Trophoblast cell (in vitro differentiated cells and primary cell): ENCODE measurements at regions not wholly inside any gene's neighbourhood (a gene's known extent, or its start where the extent isn't known, plus 50 kb on each side); places are given as distances from the start of the nearest gene placed in this dataset.

Source experiments
- DNase-seq, 2 donors: peaks; one replicate each; pipeline ENCODE4 v3.0.0-alpha.2; 2016
- H2AFZ ChIP-seq: 2 replicates; pipeline ENCODE4 v1.6.1; 2013; ENCODE audit warnings: low read length, moderate library complexity, mild to moderate bottlenecking; ENCODE audit not compliant: insufficient read depth, poor library complexity
- H2AK5ac ChIP-seq: 2 replicates; pipeline ENCODE4 v1.6.1; 2013; ENCODE audit warnings: mild to moderate bottlenecking, low read length
- H2BK120ac ChIP-seq: 2 replicates; pipeline ENCODE4 v1.6.1; 2013; ENCODE audit warnings: low read length, mild to moderate bottlenecking, moderate library complexity; ENCODE audit not compliant: insufficient read depth, poor library complexity
- H2BK12ac ChIP-seq: 2 replicates; pipeline ENCODE4 v1.6.1; 2013; ENCODE audit warnings: mild to moderate bottlenecking, low read length, moderate library complexity
- H2BK5ac ChIP-seq: 2 replicates; pipeline ENCODE4 v1.6.1; 2013; ENCODE audit warnings: low read length, low read depth, moderate library complexity, mild to moderate bottlenecking; ENCODE audit not compliant: poor library complexity
- H3K14ac ChIP-seq: 2 replicates; pipeline ENCODE4 v1.6.1; 2013; ENCODE audit warnings: mild to moderate bottlenecking, low read length
- H3K18ac ChIP-seq: 2 replicates; pipeline ENCODE4 v1.6.1; 2013; ENCODE audit warnings: mild to moderate bottlenecking, low read length
- H3K23ac ChIP-seq: 2 replicates; pipeline ENCODE4 v1.6.1; 2013; ENCODE audit warnings: low read length
- H3K27ac ChIP-seq: 2 replicates; pipeline ENCODE4 v1.5.1; 2013; ENCODE audit warnings: low read depth, mild to moderate bottlenecking, inconsistent platforms, low read length, moderate library complexity
- H3K27me3 ChIP-seq: 2 replicates; pipeline ENCODE4 v1.6.1; 2013; ENCODE audit warnings: inconsistent platforms, mild to moderate bottlenecking, low read length, moderate library complexity; ENCODE audit not compliant: insufficient read depth
- H3K36me3 ChIP-seq, 2 experiments: 1 replicate in 1 of 2; 2 replicates in 1 of 2; pipeline ENCODE4 v1.6.1; 2013; ENCODE audit warnings: low read length in 2 of 2, mild to moderate bottlenecking in 2 of 2, moderate library complexity in 1 of 2; ENCODE audit not compliant: insufficient read depth in 2 of 2, control insufficient read depth in 1 of 2
- H3K4ac ChIP-seq: 2 replicates; pipeline ENCODE4 v1.6.1; 2013; ENCODE audit warnings: low read depth, mild to moderate bottlenecking, low read length, moderate library complexity
- H3K4me1 ChIP-seq, 2 experiments: 1 replicate in 1 of 2; 2 replicates in 1 of 2; pipeline ENCODE4 v1.6.1; 2013; ENCODE audit warnings: low read length in 2 of 2, mild to moderate bottlenecking in 2 of 2, moderate library complexity in 1 of 2; ENCODE audit not compliant: insufficient read depth in 2 of 2, control insufficient read depth in 1 of 2
- H3K4me2 ChIP-seq: 2 replicates; pipeline ENCODE4 v1.6.1; 2013; ENCODE audit warnings: inconsistent platforms, mild to moderate bottlenecking, low read length, moderate library complexity
- H3K4me3 ChIP-seq: 2 replicates; pipeline ENCODE4 v1.5.1; 2013; ENCODE audit warnings: mild to moderate bottlenecking, low read depth, low read length, inconsistent platforms
- H3K79me1 ChIP-seq: one replicate; pipeline ENCODE4 v1.6.1; 2013; ENCODE audit warnings: low read length
- H3K79me2 ChIP-seq: 2 replicates; pipeline ENCODE4 v1.6.1; 2013; ENCODE audit warnings: low read length, mild to moderate bottlenecking; ENCODE audit not compliant: control insufficient read depth, insufficient read depth, poor library complexity
- H3K9ac ChIP-seq: 2 replicates; pipeline ENCODE4 v1.6.1; 2013; ENCODE audit warnings: mild to moderate bottlenecking, low read length
- H3K9me3 ChIP-seq: 2 replicates; pipeline ENCODE4 v1.6.1; 2013; ENCODE audit warnings: low read depth, mild to moderate bottlenecking, control low read depth, inconsistent platforms, low read length; ENCODE audit not compliant: insufficient read depth
- H4K12ac ChIP-seq: 2 replicates; pipeline ENCODE4 v1.6.1; 2013; ENCODE audit warnings: low read depth, mild to moderate bottlenecking, low read length, moderate library complexity
- H4K8ac ChIP-seq: 2 replicates; pipeline ENCODE4 v1.6.1; 2013; ENCODE audit warnings: low read depth, mild to moderate bottlenecking, low read length, moderate library complexity
- H4K91ac ChIP-seq: one replicate; pipeline ENCODE4 v1.6.1; 2013; ENCODE audit warnings: low read depth, mild to moderate bottlenecking, low read length, moderate library complexity
- WGBS: extraction: QIAGEN DNeasy Blood & Tissue Kit; methylation state at CpG from one replicate; pipeline ENCODE4 v1.1.7; 2013; ENCODE audit warnings: missing lambda C conversion rate; ENCODE audit not compliant: insufficient read length, insufficient coverage; ENCODE audit errors: extremely low coverage; 5-methylcytosine and 5-hydroxymethylcytosine counted together

DNA sequence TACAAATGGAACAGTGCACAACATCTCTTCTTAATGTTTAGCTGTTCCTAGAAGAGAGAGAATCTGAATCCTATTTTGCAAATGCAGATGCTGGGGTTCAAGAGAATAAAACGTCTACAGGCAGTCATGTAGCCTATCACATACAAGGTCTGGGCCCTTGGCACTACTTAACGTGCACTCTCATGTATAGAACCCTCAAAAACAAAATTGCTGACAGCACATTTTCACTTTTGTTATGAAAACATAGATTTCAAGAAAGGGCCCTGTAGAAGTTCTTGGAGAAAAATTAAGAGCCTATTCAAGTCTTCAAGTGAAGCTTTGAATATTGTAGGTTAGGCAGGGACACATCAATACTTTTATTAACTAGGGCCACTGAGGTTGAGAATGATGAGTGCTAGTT, 504.3 kb upstream of the FAM98A start:
- no peak for DNase-seq
- Histone ChIP-seq H3K4me1 (no peaks in the 10 kb centered on the region), H4K12ac (no peak overlapping the region), H3K79me2 (no peaks in the 10 kb centered on the region), H3K9me3 (no peaks in the 10 kb centered on the region), H3K4me3 (no peak overlapping the region), H4K8ac (no peak overlapping the region), H3K4ac (no peak overlapping the region), H3K27me3 (no peaks in the 10 kb centered on the region), H3K36me3 (no peaks in the 10 kb centered on the region), H4K91ac (no peak overlapping the region), H3K14ac (no peak overlapping the region), H2BK120ac (no peak overlapping the region), H2AK5ac (no peak overlapping the region), H2BK5ac (no peak overlapping the region), H3K4me2 (no peak overlapping the region), H3K23ac (no peak overlapping the region), H2BK12ac (no peak overlapping the region), H3K18ac (no peak overlapping the region), H2AFZ (no peak overlapping the region), H3K9ac (no peak overlapping the region), H3K79me1 (no peaks in the 10 kb centered on the region), H3K27ac (no peak overlapping the region)
- WGBS, result no CpG with 5 or more reads among the region's 2 CpGs

DNA sequence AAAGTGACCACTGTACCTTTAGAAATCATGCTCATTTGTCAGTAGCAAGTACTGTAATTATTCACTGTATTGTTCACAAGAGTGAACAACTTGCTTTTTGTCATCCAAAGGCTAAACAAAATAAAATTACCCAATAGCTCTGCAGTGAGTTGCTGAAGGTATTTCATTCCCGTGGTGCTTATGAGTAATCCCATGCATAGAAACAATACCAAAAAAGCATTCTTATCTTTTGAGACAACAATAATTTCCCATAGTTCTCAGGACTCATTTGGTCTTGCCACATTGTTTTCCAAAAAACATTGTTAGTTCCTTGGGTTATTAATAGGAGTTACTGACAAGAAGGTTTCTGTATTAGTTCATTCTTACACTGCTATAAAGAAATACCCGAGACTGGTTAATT, 503.2 kb upstream of the FAM98A start:
- no peak overlapping the region for H4K12ac ChIP-seq
- no peak overlapping the region for H3K9ac ChIP-seq
- H3K79me1 ChIP-seq, result no peaks in the 10 kb centered on the region
- no peak overlapping the region for H2AK5ac ChIP-seq
- no peak overlapping the region for H3K4me3 ChIP-seq
- no peak overlapping the region for H2BK5ac ChIP-seq
- H3K23ac ChIP-seq, result no peak overlapping the region
- H3K4ac ChIP-seq, result no peak overlapping the region
- no peak overlapping the region for H4K91ac ChIP-seq
- H3K27me3 ChIP-seq, result no peaks in the 10 kb centered on the region
- no peak overlapping the region for H3K14ac ChIP-seq
- no CpG with 5 or more reads among the region's 2 CpGs for WGBS
- H3K36me3 ChIP-seq, result no peaks in the 10 kb centered on the region
- no peak overlapping the region for H3K27ac ChIP-seq
- DNase-seq, result peak in 1 of 2 donors; percentile 8
- no peak overlapping the region for H3K18ac ChIP-seq
- no peak overlapping the region for H2BK120ac ChIP-seq
- H2AFZ ChIP-seq, result no peak overlapping the region
- H3K79me2 ChIP-seq, result no peaks in the 10 kb centered on the region
- H3K9me3 ChIP-seq, result no peaks in the 10 kb centered on the region
- H3K4me1 ChIP-seq, result no peaks in the 10 kb centered on the region
- H3K4me2 ChIP-seq, result no peak overlapping the region
- no peak overlapping the region for H2BK12ac ChIP-seq
- H4K8ac ChIP-seq, result no peak overlapping the region

DNA sequence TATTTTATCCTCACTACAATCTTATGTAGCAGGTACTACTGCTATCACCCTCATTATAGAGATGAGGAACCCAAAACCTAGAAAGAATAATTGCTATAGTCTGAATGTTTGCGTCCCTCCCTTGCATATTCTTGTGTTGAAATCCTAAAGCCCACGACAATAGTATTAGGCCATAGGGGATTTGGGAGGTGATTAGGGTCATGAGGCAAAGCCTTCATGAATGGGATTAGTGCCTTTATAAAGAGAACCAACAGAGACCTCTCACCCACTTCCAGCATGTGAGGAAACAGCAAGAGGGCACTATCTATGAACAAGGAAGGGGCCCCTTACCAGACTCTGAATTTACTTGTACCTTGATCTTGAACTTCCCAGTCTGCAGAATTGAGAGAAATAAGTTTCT, 500.3 kb upstream of the FAM98A start:
- Histone ChIP-seq H4K12ac (no peak overlapping the region), H2AFZ (no peak overlapping the region), H3K36me3 (no peaks in the 10 kb centered on the region), H3K4me3 (no peak overlapping the region), H3K9me3 (no peaks in the 10 kb centered on the region), H3K18ac (no peak overlapping the region), H2AK5ac (no peak overlapping the region), H2BK120ac (no peak overlapping the region), H4K8ac (no peak overlapping the region), H3K23ac (no peak overlapping the region), H3K79me2 (no peaks in the 10 kb centered on the region), H3K27ac (no peak overlapping the region), H3K4me1 (no peaks in the 10 kb centered on the region), H3K79me1 (no peaks in the 10 kb centered on the region), H3K4me2 (no peak overlapping the region), H2BK5ac (no peak overlapping the region), H4K91ac (no peak overlapping the region), H3K14ac (no peak overlapping the region), H3K27me3 (no peaks in the 10 kb centered on the region), H3K9ac (no peak overlapping the region), H3K4ac (no peak overlapping the region), H2BK12ac (no peak overlapping the region)
- no CpG with 5 or more reads among the region's 2 CpGs for WGBS
- DNase-seq, result no peak

DNA sequence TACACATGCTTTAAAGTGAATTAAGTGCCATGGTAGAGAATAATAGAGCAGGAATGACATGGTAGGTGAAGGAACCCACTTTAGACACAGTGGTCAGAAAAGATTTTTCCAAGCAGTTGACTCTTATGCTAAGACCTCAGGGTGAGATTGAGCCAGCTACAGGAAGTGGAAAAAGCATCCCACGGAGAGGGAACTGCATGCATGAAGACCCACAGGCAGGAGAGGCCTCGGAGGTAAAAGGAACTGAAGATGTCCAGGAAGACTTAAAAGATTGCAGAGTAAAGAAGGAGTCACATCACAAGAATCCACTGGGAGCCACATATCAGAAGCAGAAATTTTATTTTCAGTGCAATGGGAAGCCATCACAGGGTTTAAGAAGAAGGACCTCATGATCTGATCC, 499.2 kb upstream of the FAM98A start:
- Histone ChIP-seq H3K14ac (no peak overlapping the region), H3K79me2 (no peaks in the 10 kb centered on the region), H3K79me1 (no peaks in the 10 kb centered on the region), H2AK5ac (no peak overlapping the region), H3K23ac (no peak overlapping the region), H2AFZ (no peak overlapping the region), H2BK12ac (no peak overlapping the region), H3K27me3 (no peaks in the 10 kb centered on the region), H3K27ac (no peak overlapping the region), H4K91ac (no peak overlapping the region), H3K4me2 (no peak overlapping the region), H4K12ac (no peak overlapping the region), H3K36me3 (no peaks in the 10 kb centered on the region), H2BK5ac (no peak overlapping the region), H3K9me3 (no peaks in the 10 kb centered on the region), H3K9ac (no peak overlapping the region), H3K4me1 (no peaks in the 10 kb centered on the region), H4K8ac (no peak overlapping the region), H3K4ac (no peak overlapping the region), H2BK120ac (no peak overlapping the region), H3K18ac (no peak overlapping the region), H3K4me3 (no peak overlapping the region)
- DNase-seq, result no peak
- WGBS, result no CpG with 5 or more reads among the region's 2 CpGs
